Ascending aorta (tissue), 2 donors: ENCODE measurements at regions not wholly inside any gene's neighbourhood (a gene's known extent, or its start where the extent isn't known, plus 50 kb on each side); places are given as distances from the start of the nearest gene placed in this dataset.

Experiments used
- DNase-seq, 2 donors: peaks; one replicate each; pipeline ENCODE4 v3.0.0-alpha.2; 2019; ENCODE audit warnings: low spot score in 2 of 2
- H3K27ac ChIP-seq, 2 donors: fragments of 200-600 bp; sonication (generic); one replicate each; pipeline ENCODE4 v1.5.1; 2016 to 2017; ENCODE audit warnings: mild to moderate bottlenecking in 1 of 2
- H3K27me3 ChIP-seq: fragments of 200-600 bp; sonication (generic); one replicate; pipeline ENCODE4 v1.5.1; 2017
- H3K36me3 ChIP-seq, 2 donors: fragments of 200-600 bp; sonication (generic); one replicate each; pipeline ENCODE4 v1.5.1; 2016
- H3K4me1 ChIP-seq, 2 donors: fragments of 200-600 bp; sonication (generic); one replicate each; pipeline ENCODE4 v1.5.1; 2016 to 2017; ENCODE audit warnings: mild to moderate bottlenecking in 1 of 2
- H3K4me3 ChIP-seq, 2 donors: fragments of 200-600 bp; sonication (generic); one replicate each; pipeline ENCODE4 v1.5.1; 2016 to 2017; ENCODE audit warnings: mild to moderate bottlenecking in 1 of 2
- H3K9me3 ChIP-seq, 2 donors: fragments of 200-600 bp; sonication (generic); one replicate each; pipeline ENCODE4 v1.5.1; 2016
- intact Hi-C: fragments of 100-400 bp; cut with DNase I; formaldehyde crosslinking; loops from one replicate; pipeline ENCODE4 v1.15.1; 2023
- TF ChIP-seq, protein P1 (sequence below), 3 experiments: fragments of 200-600 bp in 2 of 3; fragments of 450-650 bp in 1 of 3; sonication (generic) in 2 of 3; IDR thresholded peaks; one replicate each; pipeline ENCODE4 v1.5.1; 2016 to 2019; ENCODE audit warnings: antibody characterized with exemption in 3 of 3, mild to moderate bottlenecking in 1 of 3, moderate library complexity in 1 of 3

DNA sequence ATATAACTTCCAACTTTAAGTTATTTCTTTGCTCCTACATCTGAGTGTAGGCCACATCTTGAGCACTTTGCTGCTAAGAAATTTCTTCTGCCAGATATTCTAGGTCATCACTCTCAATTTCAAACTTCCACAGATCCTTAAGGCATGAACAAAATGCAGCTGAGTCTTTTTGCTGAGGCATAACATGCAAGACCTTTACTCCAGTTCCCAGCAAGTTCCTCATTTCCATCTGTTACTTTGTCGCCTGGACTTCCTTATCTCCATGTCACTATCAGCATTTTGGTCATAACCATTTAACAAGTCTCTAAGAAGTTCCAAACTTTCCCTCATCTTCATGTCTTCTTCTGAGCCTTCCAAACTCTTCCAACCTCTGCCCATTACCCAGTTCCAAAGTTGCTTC lies 1077.3 kb upstream of the TMEFF2 start:
- Histone ChIP-seq H3K36me3 (no peaks in the 10 kb centered on the region), H3K4me3 (no peak overlapping the region), H3K27me3 (no peaks in the 10 kb centered on the region), H3K9me3 (no peaks in the 10 kb centered on the region), H3K27ac (no peak overlapping the region), H3K4me1 (no peaks in the 10 kb centered on the region)
- no peak for DNase-seq
- TF ChIP-seq, protein P1, sequence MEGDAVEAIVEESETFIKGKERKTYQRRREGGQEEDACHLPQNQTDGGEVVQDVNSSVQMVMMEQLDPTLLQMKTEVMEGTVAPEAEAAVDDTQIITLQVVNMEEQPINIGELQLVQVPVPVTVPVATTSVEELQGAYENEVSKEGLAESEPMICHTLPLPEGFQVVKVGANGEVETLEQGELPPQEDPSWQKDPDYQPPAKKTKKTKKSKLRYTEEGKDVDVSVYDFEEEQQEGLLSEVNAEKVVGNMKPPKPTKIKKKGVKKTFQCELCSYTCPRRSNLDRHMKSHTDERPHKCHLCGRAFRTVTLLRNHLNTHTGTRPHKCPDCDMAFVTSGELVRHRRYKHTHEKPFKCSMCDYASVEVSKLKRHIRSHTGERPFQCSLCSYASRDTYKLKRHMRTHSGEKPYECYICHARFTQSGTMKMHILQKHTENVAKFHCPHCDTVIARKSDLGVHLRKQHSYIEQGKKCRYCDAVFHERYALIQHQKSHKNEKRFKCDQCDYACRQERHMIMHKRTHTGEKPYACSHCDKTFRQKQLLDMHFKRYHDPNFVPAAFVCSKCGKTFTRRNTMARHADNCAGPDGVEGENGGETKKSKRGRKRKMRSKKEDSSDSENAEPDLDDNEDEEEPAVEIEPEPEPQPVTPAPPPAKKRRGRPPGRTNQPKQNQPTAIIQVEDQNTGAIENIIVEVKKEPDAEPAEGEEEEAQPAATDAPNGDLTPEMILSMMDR (IDR thresholded peaks at IDR 0.05): no peak
- intact Hi-C loops: no loop called here

DNA sequence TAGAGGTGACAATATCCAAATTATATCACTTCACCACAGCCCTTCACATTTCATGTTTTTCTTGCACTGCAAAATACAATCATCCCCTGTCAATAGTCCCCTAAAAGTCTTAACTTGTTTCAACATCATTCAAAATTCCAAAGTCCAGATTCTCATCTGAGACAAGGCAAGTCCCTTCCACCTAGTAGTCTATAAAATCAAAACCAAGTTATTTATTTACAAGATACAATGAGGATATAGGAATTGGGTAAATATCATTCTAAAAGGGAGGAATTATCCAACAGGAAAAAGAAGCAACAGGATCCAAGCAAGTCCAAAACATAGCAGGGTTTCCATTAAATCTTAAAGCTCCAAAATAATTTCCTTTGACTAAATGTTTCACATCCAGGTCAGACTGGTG lies 1076.1 kb upstream of the TMEFF2 start:
- intact Hi-C loops: no loop called here
- TF ChIP-seq, protein P1 (IDR thresholded peaks at IDR 0.05): no peak
- DNase-seq: no peak
- no peaks in the 10 kb centered on the region for H3K36me3 ChIP-seq
- H3K4me3 ChIP-seq: no peak overlapping the region
- no peaks in the 10 kb centered on the region for H3K4me1 ChIP-seq
- no peak overlapping the region for H3K27ac ChIP-seq
- no peaks in the 10 kb centered on the region for H3K9me3 ChIP-seq
- no peaks in the 10 kb centered on the region for H3K27me3 ChIP-seq

DNA sequence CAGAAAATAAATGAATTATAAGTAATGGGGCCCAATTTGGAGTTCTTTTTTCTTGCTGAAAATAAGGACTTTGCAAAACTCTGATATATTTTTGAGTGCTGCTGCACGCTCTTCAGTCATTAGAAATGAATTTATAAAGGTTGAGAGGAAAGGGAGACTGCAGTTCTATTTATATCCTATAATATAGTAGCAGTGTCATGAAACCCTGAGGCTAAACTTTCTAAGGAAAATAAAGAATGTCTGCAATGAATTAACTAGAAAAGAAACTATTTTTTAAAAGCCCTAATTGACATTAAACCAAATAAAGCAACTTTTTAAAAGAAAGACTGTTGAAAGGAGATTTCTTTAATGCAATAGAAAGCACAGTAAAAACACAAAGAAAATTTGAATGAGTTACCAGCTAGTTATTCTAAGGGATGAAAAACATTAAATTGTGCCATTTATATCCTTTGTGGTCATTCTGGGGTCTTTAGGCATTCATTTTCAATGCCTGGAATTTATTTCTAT lies 1072.8 kb upstream of the TMEFF2 start:
- intact Hi-C loops: no loop called here

DNA sequence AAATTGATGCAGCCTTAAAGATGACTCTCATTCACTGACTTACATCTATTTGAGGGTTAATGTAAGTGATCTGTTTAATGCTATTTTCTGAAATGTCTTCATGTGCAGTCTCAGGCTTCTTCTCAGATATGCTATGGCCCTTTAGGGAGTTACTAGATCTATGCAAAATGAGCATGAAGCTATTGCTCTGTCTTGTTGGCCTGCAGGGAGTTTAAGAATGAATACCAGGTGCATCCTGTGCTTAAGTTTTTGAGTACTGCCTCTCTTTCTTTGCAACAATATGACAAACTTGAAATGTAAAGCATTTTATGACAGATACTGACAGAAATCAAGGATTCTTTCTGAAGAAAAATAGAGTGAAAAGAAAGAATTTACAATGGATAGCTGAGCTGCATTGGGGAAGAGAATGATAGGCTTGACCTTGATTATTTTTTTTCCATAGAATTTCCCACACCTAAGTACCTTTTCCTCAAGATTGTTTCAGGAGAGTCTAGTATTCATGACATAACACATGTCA lies 1058.3 kb upstream of the TMEFF2 start:
- Histone ChIP-seq H3K27ac (no peak overlapping the region), H3K27me3 (no peaks in the 10 kb centered on the region), H3K9me3 (no peaks in the 10 kb centered on the region), H3K36me3 (no peaks in the 10 kb centered on the region), H3K4me1 (no peaks in the 10 kb centered on the region), H3K4me3 (no peak overlapping the region)
- DNase-seq: no peak
- TF ChIP-seq, protein P1 (IDR thresholded peaks at IDR 0.05): no peak
- intact Hi-C loops: no loop called here

More for the DNA sequence above, 1072.8 kb upstream of the TMEFF2 start:
- no peaks in the 10 kb centered on the region for H3K4me1 ChIP-seq
- H3K9me3 ChIP-seq: no peaks in the 10 kb centered on the region
- DNase-seq: no peak
- no peaks in the 10 kb centered on the region for H3K36me3 ChIP-seq
- H3K27ac ChIP-seq: no peak overlapping the region
- TF ChIP-seq, protein P1 (IDR thresholded peaks at IDR 0.05): no peak
- no peak overlapping the region for H3K4me3 ChIP-seq
- no peaks in the 10 kb centered on the region for H3K27me3 ChIP-seq

DNA sequence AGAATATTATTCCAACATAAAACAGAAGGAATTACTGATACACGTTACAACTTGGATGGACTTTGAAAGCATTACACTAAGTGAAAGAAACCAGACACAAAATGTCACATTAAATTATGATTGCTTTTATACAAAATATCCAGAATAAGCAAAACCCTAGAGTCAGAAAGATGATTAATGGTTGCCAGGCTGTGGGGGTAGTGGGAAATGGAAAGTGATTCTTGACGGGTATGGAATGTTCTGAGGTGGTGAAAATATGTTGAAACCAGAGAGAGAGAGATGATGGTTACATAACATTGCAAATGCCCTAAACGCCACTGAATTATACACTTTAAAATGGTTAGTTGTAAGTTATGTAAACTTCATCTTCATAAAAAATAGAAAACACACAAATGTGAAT lies 1057.2 kb upstream of the TMEFF2 start:
- no peaks in the 10 kb centered on the region for H3K36me3 ChIP-seq
- H3K27me3 ChIP-seq: no peaks in the 10 kb centered on the region
- H3K9me3 ChIP-seq: no peaks in the 10 kb centered on the region
- TF ChIP-seq, protein P1 (IDR thresholded peaks at IDR 0.05): no peak
- H3K27ac ChIP-seq: no peak overlapping the region
- intact Hi-C loops: no loop called here
- DNase-seq: no peak
- H3K4me3 ChIP-seq: no peak overlapping the region
- no peaks in the 10 kb centered on the region for H3K4me1 ChIP-seq

DNA sequence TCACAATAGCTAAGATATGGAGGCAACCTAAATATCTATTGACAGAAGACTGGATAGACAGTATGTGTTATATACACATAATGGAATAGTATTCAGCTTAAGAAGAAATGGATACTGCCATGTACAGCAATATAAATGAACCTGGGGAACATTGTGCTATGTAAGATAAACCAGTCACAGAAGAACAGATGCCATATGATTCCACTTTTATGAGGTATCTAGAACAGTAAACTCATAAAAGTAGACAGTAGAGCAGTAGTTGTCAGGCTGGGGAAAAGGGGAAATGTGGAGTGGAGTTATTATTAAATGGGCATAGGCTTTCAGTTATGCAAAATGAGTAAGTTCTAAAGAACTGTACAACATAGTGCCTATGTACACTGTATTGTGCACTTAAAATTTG lies 1055.7 kb upstream of the TMEFF2 start:
- Histone ChIP-seq H3K9me3 (no peaks in the 10 kb centered on the region), H3K27me3 (no peaks in the 10 kb centered on the region), H3K27ac (no peak overlapping the region), H3K4me3 (no peak overlapping the region), H3K36me3 (no peaks in the 10 kb centered on the region), H3K4me1 (no peaks in the 10 kb centered on the region)
- intact Hi-C loops: no loop called here
- no peak for DNase-seq
- TF ChIP-seq, protein P1 (IDR thresholded peaks at IDR 0.05): no peak
